ENCODE measurements at regions not wholly inside any gene's neighbourhood (a gene's known extent, or its start where the extent isn't known, plus 50 kb on each side); places are given as distances from the start of the nearest gene placed in this dataset.

GRCh38 chr12:115611477-115611876, 666.0 kb downstream of the MED13L start:
- Histone ChIP-seq H4K20me1 (ENCODE audit: insufficient read depth, low read length) (no peaks in the 10 kb centered on the region), H3K9me2 (ENCODE audit: low read depth, low read length) (no peaks in the 10 kb centered on the region), H3K79me2 (ENCODE audit: insufficient read depth, low read length) (no peaks in the 10 kb centered on the region), H3K9ac (ENCODE audit: low read length) (no peak overlapping the region), H3K27me3 (ENCODE audit: insufficient read depth, low read length) (no peaks in the 10 kb centered on the region; the same call in 1 of the 2 replicates), H3K9me3 (ENCODE audit: low read length) (no peaks in the 10 kb centered on the region), H3F3A (ENCODE audit: insufficient read depth, low read length) (no peaks in the 10 kb centered on the region), H3K4me2 (ENCODE audit: low read length) (no peak overlapping the region), H3K36me3 (ENCODE audit: insufficient read depth, low read length) (no peaks in the 10 kb centered on the region), H3K4me1 (ENCODE audit: insufficient read depth, low read length, severe bottlenecking) (no peaks in the 10 kb centered on the region), H2AFZ (ENCODE audit: low read length) (no peak overlapping the region), H3K27ac (ENCODE audit: low read depth, low read length, poor library complexity, severe bottlenecking) (no peak overlapping the region), H3K4me3 (ENCODE audit: low read depth, low read length, poor library complexity, severe bottlenecking) (no peak overlapping the region)
- no peak for TF ChIP-seq EZH2 (IDR thresholded peaks at IDR 0.05; ENCODE audit: borderline replicate concordance, low read length)
- no peak for TF ChIP-seq CTCF (IDR thresholded peaks at IDR 0.05; ENCODE audit: low read length)

- no peaks in the 10 kb centered on the region for H3K36me3 ChIP-seq (ENCODE audit: insufficient read depth, low read length)
- no peak overlapping the region for H2AFZ ChIP-seq (ENCODE audit: low read length)
- H3K9ac ChIP-seq (ENCODE audit: low read length): no peak overlapping the region
- no peak overlapping the region for H3K4me3 ChIP-seq (ENCODE audit: low read depth, low read length, poor library complexity, severe bottlenecking)
- no peaks in the 10 kb centered on the region for H3K9me2 ChIP-seq (ENCODE audit: low read depth, low read length)
- H3K79me2 ChIP-seq (ENCODE audit: insufficient read depth, low read length): no peaks in the 10 kb centered on the region
- no peaks in the 10 kb centered on the region for H4K20me1 ChIP-seq (ENCODE audit: insufficient read depth, low read length)
- no peak overlapping the region for H3K27ac ChIP-seq (ENCODE audit: low read depth, low read length, poor library complexity, severe bottlenecking)
- H3F3A ChIP-seq (ENCODE audit: insufficient read depth, low read length): no peaks in the 10 kb centered on the region
- no peaks in the 10 kb centered on the region; the same call in 1 of the 2 replicates for H3K27me3 ChIP-seq (ENCODE audit: insufficient read depth, low read length)
- H3K9me3 ChIP-seq (ENCODE audit: low read length): no peaks in the 10 kb centered on the region
- no peak for TF ChIP-seq EZH2 (IDR thresholded peaks at IDR 0.05; ENCODE audit: borderline replicate concordance, low read length)
- no peaks in the 10 kb centered on the region for H3K4me1 ChIP-seq (ENCODE audit: insufficient read depth, low read length, severe bottlenecking)
- H3K4me2 ChIP-seq (ENCODE audit: low read length): no peak overlapping the region
Measured at GRCh38 chr12:115609347-115609746, 668.1 kb downstream of the MED13L start.

GRCh38 chr12:115606040-115606439, 671.5 kb downstream of the MED13L start:
- no peak overlapping the region for H3K9ac ChIP-seq (ENCODE audit: low read length)
- H3K27me3 ChIP-seq (ENCODE audit: insufficient read depth, low read length): no peaks in the 10 kb centered on the region
- H2AFZ ChIP-seq (ENCODE audit: low read length): no peak overlapping the region
- no peak overlapping the region for H3K27ac ChIP-seq (ENCODE audit: low read depth, low read length, poor library complexity, severe bottlenecking)
- H3F3A ChIP-seq (ENCODE audit: insufficient read depth, low read length): no peaks in the 10 kb centered on the region
- no peak overlapping the region for H3K4me3 ChIP-seq (ENCODE audit: low read depth, low read length, poor library complexity, severe bottlenecking)
- no peak for TF ChIP-seq CTCF (IDR thresholded peaks at IDR 0.05; ENCODE audit: low read length)
- H3K36me3 ChIP-seq (ENCODE audit: insufficient read depth, low read length): no peaks in the 10 kb centered on the region
- no peaks in the 10 kb centered on the region for H3K4me1 ChIP-seq (ENCODE audit: insufficient read depth, low read length, severe bottlenecking)
- H3K9me3 ChIP-seq (ENCODE audit: low read length): no peaks in the 10 kb centered on the region
- no peaks in the 10 kb centered on the region for H4K20me1 ChIP-seq (ENCODE audit: insufficient read depth, low read length)
- H3K4me2 ChIP-seq (ENCODE audit: low read length): no peak overlapping the region
- no peaks in the 10 kb centered on the region for H3K79me2 ChIP-seq (ENCODE audit: insufficient read depth, low read length)
- no peaks in the 10 kb centered on the region for H3K9me2 ChIP-seq (ENCODE audit: low read depth, low read length)

All from OCI-LY1 (cell line).